Hematopoietic multipotent progenitor cell treated with erythropoietin and hydrocortisone succinate and interleukin-3 and kit ligand, for 6 days (in vitro differentiated cells): ENCODE measurements at regions not wholly inside any gene's neighbourhood (a gene's known extent, or its start where the extent isn't known, plus 50 kb on each side); places are given as distances from the start of the nearest gene placed in this dataset.
"Not testable (repeated sequence)": the region's sequence is repeated elsewhere in the genome, so short reads cannot be mapped to it uniquely, and the experiment has no call there.

ENCODE experiments used
- DNase-seq: peaks from one replicate; pipeline ENCODE4 v3.0.0-alpha.2; 2015

GRCh38 chr5:174900240-174900865 is 176.0 kb downstream of the MSX2 start:
- DNase-seq: no peak

- no peak for DNase-seq
Observed at GRCh38 chr5:174897281-174897950, 173.0 kb downstream of the MSX2 start.

GRCh38 chr5:174895360-174895759 is 171.0 kb downstream of the MSX2 start:
- no peak for DNase-seq

GRCh38 chr5:174892742-174893141 is 168.4 kb downstream of the MSX2 start:
- DNase-seq: no peak

GRCh38 chr5:174880412-174881200 is 156.2 kb downstream of the MSX2 start:
- not testable (repeated sequence) for DNase-seq

- no peak for DNase-seq
Observed at GRCh38 chr5:174877987-174878386, 153.6 kb downstream of the MSX2 start.

- no peak for DNase-seq
Observed at GRCh38 chr5:174872271-174872670, 147.9 kb downstream of the MSX2 start.

GRCh38 chr5:174852143-174852542 is 127.8 kb downstream of the MSX2 start:
- no peak for DNase-seq

- no peak for DNase-seq
Observed at GRCh38 chr5:174850565-174851169, 126.3 kb downstream of the MSX2 start.

GRCh38 chr5:174849426-174849825 is 125.0 kb downstream of the MSX2 start:
- DNase-seq: no peak

GRCh38 chr5:174844971-174845370 is 120.6 kb downstream of the MSX2 start:
- DNase-seq: no peak

GRCh38 chr5:174843263-174844250 is 119.2 kb downstream of the MSX2 start:
- DNase-seq: no peak

- DNase-seq: no peak
Observed at GRCh38 chr5:174840435-174840834, 116.1 kb downstream of the MSX2 start.

GRCh38 chr5:174839196-174839595 is 114.8 kb downstream of the MSX2 start:
- no peak for DNase-seq

GRCh38 chr5:174837919-174838902 is 113.8 kb downstream of the MSX2 start:
- no peak for DNase-seq

- no peak for DNase-seq
Observed at GRCh38 chr5:174834081-174834480, 109.7 kb downstream of the MSX2 start.

GRCh38 chr5:174832811-174833210 is 108.4 kb downstream of the MSX2 start:
- DNase-seq: no peak

GRCh38 chr5:174832025-174832424 is 107.6 kb downstream of the MSX2 start:
- DNase-seq: no peak

- no peak for DNase-seq
Observed at GRCh38 chr5:174831031-174831660, 106.8 kb downstream of the MSX2 start.

GRCh38 chr5:174829511-174829864 is 105.1 kb downstream of the MSX2 start:
- DNase-seq: no peak
